Gastrocnemius medialis (tissue), 4 donors: ENCODE measurements at regions not wholly inside any gene's neighbourhood (a gene's known extent, or its start where the extent isn't known, plus 50 kb on each side); places are given as distances from the start of the nearest gene placed in this dataset.
"Not testable (repeated sequence)": the region's sequence is repeated elsewhere in the genome, so short reads cannot be mapped to it uniquely, and the experiment has no call there.

ENCODE experiments used
- ATAC-seq, 2 donors: fragments of 150-250 bp; one replicate each; pipeline ENCODE4 v1.9.1; 2016
- DNase-seq, 2 donors: peaks; one replicate each; pipeline ENCODE4 v3.0.0-alpha.2; 2019
- H3K27ac ChIP-seq, 4 donors: fragments of 200-600 bp; sonication (generic); 1 replicate in 1 of 4; 2 replicates in 3 of 4; pipeline ENCODE4 v1.5.1; 2016 to 2018; ENCODE audit warnings: mild to moderate bottlenecking in 2 of 4, moderate library complexity in 1 of 4
- H3K27me3 ChIP-seq, 3 donors: fragments of 200-600 bp; sonication (generic) in 2 of 3; 1 replicate in 1 of 3; 2 replicates in 2 of 3; pipeline versions ENCODE4 v1.5.1 to v1.6.0; 2016 to 2019; ENCODE audit warnings: mild to moderate bottlenecking in 1 of 3, moderate library complexity in 1 of 3
- H3K36me3 ChIP-seq, 2 donors: fragments of 200-600 bp; sonication (generic) in 1 of 2; one replicate each; pipeline ENCODE4 v1.5.1; 2017 to 2018
- H3K4me1 ChIP-seq, 2 donors: fragments of 200-600 bp; sonication (generic) in 1 of 2; one replicate each; pipeline ENCODE4 v1.5.1; 2016 to 2017; ENCODE audit warnings: mild to moderate bottlenecking in 2 of 2
- H3K4me3 ChIP-seq, 4 donors: fragments of 200-600 bp; sonication (generic) in 3 of 4; 1 replicate in 1 of 4; 2 replicates in 3 of 4; pipeline ENCODE4 v1.5.1; 2016 to 2019; ENCODE audit warnings: mild to moderate bottlenecking in 2 of 4
- H3K9me3 ChIP-seq, 3 donors: fragments of 200-600 bp; sonication (generic) in 2 of 3; 1 replicate in 1 of 3; 2 replicates in 2 of 3; pipeline ENCODE4 v1.5.1; 2016 to 2019
- CTCF ChIP-seq, 5 experiments: fragments of 450-650 bp in 3 of 5; fragments of 200-600 bp in 2 of 5; sonication (generic) in 2 of 5; IDR thresholded peaks in 4 of 5; conservative IDR thresholded peaks in 1 of 5; 1 replicate in 4 of 5; 2 replicates in 1 of 5; pipeline ENCODE4 v1.5.1; 2016 to 2019; ENCODE audit warnings: antibody characterized with exemption in 5 of 5, mild to moderate bottlenecking in 3 of 5, moderate library complexity in 3 of 5
- POLR2A ChIP-seq, 2 donors: fragments of 450-650 bp; IDR thresholded peaks; one replicate each; pipeline ENCODE4 v1.6.1; 2017; ENCODE audit warnings: antibody characterized with exemption in 2 of 2, mild to moderate bottlenecking in 2 of 2, moderate library complexity in 2 of 2
- in situ Hi-C, 4 donors: fragments of 200-750 bp; cut with MboI; loops; one replicate each; pipeline versions ENCODE4 v1.15.0 to v1.8.0; 2017; ENCODE audit warnings: low sequenced_read_pairs in 4 of 4
- intact Hi-C: fragments of 100-400 bp; cut with DNase I; formaldehyde crosslinking; loops from one replicate; pipeline ENCODE4 v1.15.1; 2023; ENCODE audit warnings: low total_unique reads

DNA sequence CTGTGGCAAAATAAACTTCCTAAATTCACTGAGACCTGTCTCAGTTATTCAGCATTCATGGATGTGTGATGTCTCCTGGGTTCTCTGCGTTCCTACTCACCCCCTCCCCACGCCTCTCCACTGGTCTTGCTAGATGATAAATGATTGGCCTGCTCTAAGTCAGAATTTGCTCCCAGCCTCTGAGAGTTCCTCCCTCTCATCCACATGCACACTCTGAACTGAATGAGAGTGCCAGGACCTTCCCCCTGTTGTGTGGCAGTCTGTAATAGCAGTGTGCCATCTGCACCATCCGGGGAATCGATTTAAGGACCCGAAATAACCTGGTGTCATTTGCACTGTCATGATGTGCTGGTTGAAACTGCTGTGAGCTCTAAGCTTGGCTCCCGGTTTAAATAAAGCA is 135.8 kb upstream of the AFDN start:
- TF ChIP-seq CTCF (IDR thresholded peaks at IDR 0.05 in 4 of 5, conservative IDR thresholded peaks at IDR 0.05 in 1 of 5) (no peak), POLR2A (IDR thresholded peaks at IDR 0.05) (no peak)
- Histone ChIP-seq H3K27ac (no peak overlapping the region), H3K27me3 (no peaks in the 10 kb centered on the region), H3K4me1 (peaks cover 0 to 4% of the 10 kb centered on the region in 2 donors), H3K9me3 (no peaks in the 10 kb centered on the region), H3K36me3 (no peaks in the 10 kb centered on the region), H3K4me3 (no peak overlapping the region)
- no peak for ATAC-seq
- in situ Hi-C loops = no loop called here
- no peak for DNase-seq
- intact Hi-C loops = no loop called here

- no peak for ATAC-seq
- H3K36me3 ChIP-seq = no peaks in the 10 kb centered on the region
- no peak overlapping the region for H3K27ac ChIP-seq
- intact Hi-C loops = no loop called here
- in situ Hi-C loops = no loop called here
- H3K4me3 ChIP-seq = no peak overlapping the region
- no peaks in the 10 kb centered on the region for H3K27me3 ChIP-seq
- peaks cover 0 to 4% of the 10 kb centered on the region in 2 donors for H3K4me1 ChIP-seq
- TF ChIP-seq CTCF (IDR thresholded peaks at IDR 0.05 in 4 of 5, conservative IDR thresholded peaks at IDR 0.05 in 1 of 5) (no peak), POLR2A (IDR thresholded peaks at IDR 0.05) (no peak)
- no peak for DNase-seq
- no peaks in the 10 kb centered on the region for H3K9me3 ChIP-seq
These were observed 135.0 kb upstream of the AFDN start for GRCh38 chr6:167691533-167692312.

DNA sequence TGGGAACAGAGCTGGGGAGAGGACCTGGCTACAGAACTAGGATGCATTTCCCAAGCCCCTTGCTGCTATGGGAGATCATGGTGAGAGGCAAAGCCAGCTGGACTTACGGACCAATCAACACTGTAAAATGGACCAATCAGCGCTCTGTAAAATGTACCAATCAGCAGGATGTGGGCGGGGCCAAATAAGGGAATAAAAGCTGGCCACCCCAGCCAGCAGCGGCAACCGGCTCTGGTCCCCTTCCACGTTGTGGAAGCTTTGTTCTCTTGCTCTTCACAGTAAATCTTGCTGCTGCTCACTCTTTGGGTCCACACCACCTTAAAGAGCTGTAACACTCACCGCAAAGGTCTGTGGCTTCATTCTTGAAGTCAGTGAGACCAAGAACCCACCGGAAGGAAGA is 133.2 kb upstream of the AFDN start:
- H3K4me3 ChIP-seq, H3K27ac ChIP-seq, DNase-seq, H3K27me3 ChIP-seq, in situ Hi-C loops, ATAC-seq, H3K4me1 ChIP-seq, intact Hi-C loops, H3K9me3 ChIP-seq, H3K36me3 ChIP-seq: not testable (repeated sequence)

- Histone ChIP-seq H3K9me3 (no peaks in the 10 kb centered on the region), H3K27ac (no peak overlapping the region), H3K27me3 (no peaks in the 10 kb centered on the region), H3K4me3 (no peak overlapping the region), H3K36me3 (no peaks in the 10 kb centered on the region), H3K4me1 (peaks cover 0 to 7% of the 10 kb centered on the region in 2 donors)
- DNase-seq (no peak), ATAC-seq (no peak)
- intact Hi-C loops = no loop called here
- in situ Hi-C loops = no loop called here
- TF ChIP-seq CTCF (IDR thresholded peaks at IDR 0.05 in 4 of 5, conservative IDR thresholded peaks at IDR 0.05 in 1 of 5) = no peak
- no peak for TF ChIP-seq POLR2A (IDR thresholded peaks at IDR 0.05)
These were observed 130.9 kb upstream of the AFDN start for GRCh38 chr6:167695831-167696230.

GRCh38 chr6:167696296-167696695 is 130.4 kb upstream of the AFDN start:
- H3K4me1 ChIP-seq = peaks cover 0 to 7% of the 10 kb centered on the region in 2 donors
- H3K9me3 ChIP-seq = no peaks in the 10 kb centered on the region
- ATAC-seq = no peak
- no peaks in the 10 kb centered on the region for H3K36me3 ChIP-seq
- no peaks in the 10 kb centered on the region for H3K27me3 ChIP-seq
- in situ Hi-C loops (no loop called here), intact Hi-C loops (no loop called here)
- no peak overlapping the region for H3K4me3 ChIP-seq
- no peak overlapping the region for H3K27ac ChIP-seq
- TF ChIP-seq POLR2A (IDR thresholded peaks at IDR 0.05) = no peak
- no peak for TF ChIP-seq CTCF (IDR thresholded peaks at IDR 0.05 in 4 of 5, conservative IDR thresholded peaks at IDR 0.05 in 1 of 5)
- DNase-seq = no peak
